Ovary (tissue), 7 donors: ENCODE measurements at regions not wholly inside any gene's neighbourhood (a gene's known extent, or its start where the extent isn't known, plus 50 kb on each side); places are given as distances from the start of the nearest gene placed in this dataset.

Experiments
- DNase-seq, 5 donors: peaks; one replicate each; pipeline ENCODE4 v3.0.0-alpha.2; 2019 to 2020
- H3K27ac ChIP-seq, 2 donors: fragments of 200-600 bp; one replicate each; pipeline versions ENCODE4 v1.5.1 to v1.8.0; 2019 to 2022
- H3K27me3 ChIP-seq: fragments of 200-600 bp; one replicate; pipeline ENCODE4 v1.8.0; 2022
- H3K36me3 ChIP-seq: fragments of 200-600 bp; sonication (generic); one replicate; pipeline ENCODE4 v1.5.1; 2019
- H3K4me1 ChIP-seq: one replicate; pipeline ENCODE4 v1.8.1; 2013; ENCODE audit warnings: mild to moderate bottlenecking, moderate library complexity; ENCODE audit not compliant: insufficient read depth
- H3K4me3 ChIP-seq: fragments of 200-600 bp; sonication (generic); one replicate; pipeline ENCODE4 v1.5.1; 2017
- H3K9me3 ChIP-seq, 2 donors: fragments of 200-600 bp in 1 of 2; sonication (generic) in 1 of 2; one replicate each; pipeline versions ENCODE4 v1.5.1 to v1.8.1; 2013 to 2019; ENCODE audit warnings: mild to moderate bottlenecking in 1 of 2, moderate library complexity in 1 of 2
- CTCF ChIP-seq, 3 donors: fragments of 450-650 bp in 2 of 3; fragments of 200-600 bp in 1 of 3; IDR thresholded peaks; one replicate each; pipeline versions ENCODE4 v1.5.1 to v1.8.0; 2016 to 2022; ENCODE audit warnings: antibody characterized with exemption in 3 of 3, mild to moderate bottlenecking in 1 of 3
- EP300 ChIP-seq: sonication (generic); formaldehyde crosslinking; IDR thresholded peaks from one replicate; pipeline ENCODE4 v1.6.1; 2017; ENCODE audit warnings: antibody characterized with exemption
- POLR2A ChIP-seq: fragments of 450-650 bp; IDR thresholded peaks from one replicate; pipeline ENCODE4 v1.6.1; 2017; ENCODE audit warnings: antibody characterized with exemption, mild to moderate bottlenecking, moderate library complexity
- WGBS, 3 donors: extraction: QIAGEN DNeasy Blood & Tissue Kit in 1 of 3; methylation state at CpG; one replicate each; pipeline versions ENCODE4 v1.1.5 to v1.1.7; 2013 to 2017; 5-methylcytosine and 5-hydroxymethylcytosine counted together
- intact Hi-C, 4 donors: fragments of 100-400 bp; cut with DNase I; formaldehyde crosslinking; loops; one replicate each; pipeline versions ENCODE4 v1.11.0 to v1.15.1; 2022 to 2023
- donor health status: DM: no; HTN: no; CAD: no; lungs with moderate emphysema.
- donor health status: DM: no; HTN: no; CAD: no.
- donor health status: Bipolar disorder and iron deficiency.
- donor health status: DM: no; HTN: no; CAD: no.
- donor health status: DM: yes; HTN: yes; CAD: no.

GRCh38 chr2:66839551-66840320, 404.8 kb downstream of the MEIS1 start:
- WGBS, 3 donors, result 16 to 23% (median 23%) methylated on average over 4 of the region's 4 CpGs
- Histone ChIP-seq H3K9me3 (no peaks in the 10 kb centered on the region), H3K4me3 (peak overlapping the region; percentile 14), H3K36me3 (no peaks in the 10 kb centered on the region), H3K4me1 (peaks cover 2% of the 10 kb centered on the region), H3K27me3 (no peaks in the 10 kb centered on the region), H3K27ac (peak overlapping the region in 1 of 2 donors; percentile 51)
- intact Hi-C loops, result no loop called here
- TF ChIP-seq CTCF (IDR thresholded peaks at IDR 0.05) (no peak), EP300 (no peak)
- DNase-seq, result no peak

- Histone ChIP-seq H3K4me1 (peaks cover 2% of the 10 kb centered on the region), H3K27me3 (no peaks in the 10 kb centered on the region), H3K36me3 (no peaks in the 10 kb centered on the region), H3K9me3 (no peaks in the 10 kb centered on the region), H3K4me3 (peak overlapping the region; percentile 14), H3K27ac (peak overlapping the region in 1 of 2 donors; percentile 51)
- intact Hi-C loops, result no loop called here
- DNase-seq, result no peak
- TF ChIP-seq EP300 (no peak), CTCF (IDR thresholded peaks at IDR 0.05) (no peak), POLR2A (no peak)
- WGBS, 3 donors, result 20 to 25% (median 24%) methylated on average over 8 of the region's 8 CpGs
Observed at GRCh38 chr2:66840321-66841002, 405.5 kb downstream of the MEIS1 start.

- no peak overlapping the region for H3K4me3 ChIP-seq
- intact Hi-C loops, result no loop called here
- 54 to 68% (median 67%) methylated on average over 3 of the region's 3 CpGs for WGBS, 3 donors
- H3K27me3 ChIP-seq, result no peaks in the 10 kb centered on the region
- peaks cover 2% of the 10 kb centered on the region for H3K4me1 ChIP-seq
- no peak overlapping the region for H3K27ac ChIP-seq
- no peak for DNase-seq
- H3K9me3 ChIP-seq, result no peaks in the 10 kb centered on the region
- TF ChIP-seq CTCF (IDR thresholded peaks at IDR 0.05) (no peak), EP300 (no peak), POLR2A (no peak)
- no peaks in the 10 kb centered on the region for H3K36me3 ChIP-seq
Observed at GRCh38 chr2:66843847-66844246, 408.9 kb downstream of the MEIS1 start.

GRCh38 chr2:66845307-66845706, 410.4 kb downstream of the MEIS1 start:
- Histone ChIP-seq H3K27ac (no peak overlapping the region), H3K36me3 (no peaks in the 10 kb centered on the region), H3K4me1 (no peaks in the 10 kb centered on the region), H3K9me3 (no peaks in the 10 kb centered on the region), H3K4me3 (no peak overlapping the region), H3K27me3 (no peaks in the 10 kb centered on the region)
- WGBS, 3 donors, result 79 to 87% (median 81%) methylated on average over 2 of the region's 2 CpGs
- intact Hi-C loops, result no loop called here
- DNase-seq, result no peak
- no peak for TF ChIP-seq CTCF (IDR thresholded peaks at IDR 0.05)
- TF ChIP-seq POLR2A, result no peak
- no peak for TF ChIP-seq EP300
